ENCODE measurements at regions not wholly inside any gene's neighbourhood (a gene's known extent, or its start where the extent isn't known, plus 50 kb on each side); places are given as distances from the start of the nearest gene placed in this dataset.

- Histone ChIP-seq H3K4me2 (no peak overlapping the region), H3K4me3 (no peak overlapping the region), H3K9me3 (peaks cover 19% of the 10 kb centered on the region), H3K4me1 (peaks cover 4% of the 10 kb centered on the region; the same call in 1 of the 2 replicates), H3K27ac (no peak overlapping the region), H3K27me3 (no peaks in the 10 kb centered on the region), H4K20me1 (no peaks in the 10 kb centered on the region), H3K36me3 (no peaks in the 10 kb centered on the region), H3K9ac (no peak overlapping the region)
- no peak for TF ChIP-seq Cebpa-rat (IDR thresholded peaks at IDR 0.05)
Measured at GRCh38 chr21:35338281-35338680, 289.2 kb upstream of the RUNX1 start.

GRCh38 chr21:35337573-35337972 lies 288.5 kb upstream of the RUNX1 start:
- Histone ChIP-seq H3K9me3 (peaks cover 19% of the 10 kb centered on the region), H3K4me3 (no peak overlapping the region), H3K4me1 (no peaks in the 10 kb centered on the region), H3K9ac (no peak overlapping the region), H3K36me3 (no peaks in the 10 kb centered on the region), H3K4me2 (no peak overlapping the region), H4K20me1 (no peaks in the 10 kb centered on the region), H3K27ac (no peak overlapping the region), H3K27me3 (no peaks in the 10 kb centered on the region)
- TF ChIP-seq Cebpa-rat (IDR thresholded peaks at IDR 0.05), result no peak

GRCh38 chr21:35336534-35336933 lies 287.4 kb upstream of the RUNX1 start:
- Histone ChIP-seq H3K4me1 (no peaks in the 10 kb centered on the region), H3K9me3 (peaks cover 19% of the 10 kb centered on the region), H3K27me3 (no peaks in the 10 kb centered on the region), H3K4me3 (no peak overlapping the region), H3K27ac (no peak overlapping the region), H3K4me2 (no peak overlapping the region), H3K9ac (no peak overlapping the region), H3K36me3 (no peaks in the 10 kb centered on the region), H4K20me1 (no peaks in the 10 kb centered on the region)
- TF ChIP-seq Cebpa-rat (IDR thresholded peaks at IDR 0.05), result no peak

- Histone ChIP-seq H3K36me3 (no peaks in the 10 kb centered on the region), H4K20me1 (no peaks in the 10 kb centered on the region), H3K4me3 (no peak overlapping the region), H3K27me3 (no peaks in the 10 kb centered on the region), H3K9ac (no peak overlapping the region), H3K4me1 (no peaks in the 10 kb centered on the region), H3K9me3 (peaks cover 19% of the 10 kb centered on the region), H3K27ac (no peak overlapping the region), H3K4me2 (no peak overlapping the region)
- TF ChIP-seq Cebpa-rat (IDR thresholded peaks at IDR 0.05), result no peak
Measured at GRCh38 chr21:35335951-35336446, 286.9 kb upstream of the RUNX1 start.

GRCh38 chr21:35333831-35334618 lies 284.9 kb upstream of the RUNX1 start:
- Histone ChIP-seq H3K9ac (no peak overlapping the region), H3K9me3 (peaks cover 19% of the 10 kb centered on the region), H4K20me1 (no peaks in the 10 kb centered on the region), H3K4me1 (no peaks in the 10 kb centered on the region), H3K27me3 (no peaks in the 10 kb centered on the region), H3K4me3 (no peak overlapping the region), H3K27ac (no peak overlapping the region), H3K36me3 (no peaks in the 10 kb centered on the region), H3K4me2 (no peak overlapping the region)
- no peak for TF ChIP-seq Cebpa-rat (IDR thresholded peaks at IDR 0.05)

- TF ChIP-seq Cebpa-rat (IDR thresholded peaks at IDR 0.05), result no peak
- no peak overlapping the region for H3K9ac ChIP-seq
Measured at GRCh38 chr21:35332841-35333426, 283.8 kb upstream of the RUNX1 start.

GRCh38 chr21:35329940-35330660 lies 281.0 kb upstream of the RUNX1 start:
- Histone ChIP-seq H3K27ac (no peak overlapping the region), H3K9me3 (no peaks in the 10 kb centered on the region), H4K20me1 (no peaks in the 10 kb centered on the region), H3K27me3 (no peaks in the 10 kb centered on the region), H3K4me2 (no peak overlapping the region), H3K4me3 (no peak overlapping the region), H3K4me1 (no peaks in the 10 kb centered on the region), H3K9ac (no peak overlapping the region), H3K36me3 (no peaks in the 10 kb centered on the region)
- no peak for TF ChIP-seq Cebpa-rat (IDR thresholded peaks at IDR 0.05)

More at GRCh38 chr21:35332841-35333426, 283.8 kb upstream of the RUNX1 start:
- Histone ChIP-seq H3K4me2 (no peak overlapping the region), H3K27ac (no peak overlapping the region), H4K20me1 (no peaks in the 10 kb centered on the region), H3K9me3 (peaks cover 13% of the 10 kb centered on the region; the same call in 1 of the 2 replicates), H3K4me1 (no peaks in the 10 kb centered on the region), H3K4me3 (no peak overlapping the region), H3K36me3 (no peaks in the 10 kb centered on the region), H3K27me3 (no peaks in the 10 kb centered on the region)

GRCh38 chr21:35328856-35329455 lies 279.9 kb upstream of the RUNX1 start:
- Histone ChIP-seq H3K27me3 (no peaks in the 10 kb centered on the region), H3K9me3 (no peaks in the 10 kb centered on the region), H3K4me3 (no peak overlapping the region), H3K36me3 (no peaks in the 10 kb centered on the region), H3K4me1 (no peaks in the 10 kb centered on the region), H4K20me1 (no peaks in the 10 kb centered on the region), H3K4me2 (no peak overlapping the region), H3K9ac (no peak overlapping the region), H3K27ac (no peak overlapping the region)
- no peak for TF ChIP-seq Cebpa-rat (IDR thresholded peaks at IDR 0.05)

GRCh38 chr21:35326677-35327076 lies 277.6 kb upstream of the RUNX1 start:
- Histone ChIP-seq H3K36me3 (no peaks in the 10 kb centered on the region), H3K9me3 (no peaks in the 10 kb centered on the region), H3K4me2 (no peak overlapping the region), H3K27ac (no peak overlapping the region), H3K9ac (no peak overlapping the region), H3K4me3 (no peak overlapping the region), H3K27me3 (no peaks in the 10 kb centered on the region), H3K4me1 (no peaks in the 10 kb centered on the region), H4K20me1 (no peaks in the 10 kb centered on the region)
- TF ChIP-seq Cebpa-rat (IDR thresholded peaks at IDR 0.05), result no peak
